ENCODE measurements at regions not wholly inside any gene's neighbourhood (a gene's known extent, or its start where the extent isn't known, plus 50 kb on each side); places are given as distances from the start of the nearest gene placed in this dataset.

DNA sequence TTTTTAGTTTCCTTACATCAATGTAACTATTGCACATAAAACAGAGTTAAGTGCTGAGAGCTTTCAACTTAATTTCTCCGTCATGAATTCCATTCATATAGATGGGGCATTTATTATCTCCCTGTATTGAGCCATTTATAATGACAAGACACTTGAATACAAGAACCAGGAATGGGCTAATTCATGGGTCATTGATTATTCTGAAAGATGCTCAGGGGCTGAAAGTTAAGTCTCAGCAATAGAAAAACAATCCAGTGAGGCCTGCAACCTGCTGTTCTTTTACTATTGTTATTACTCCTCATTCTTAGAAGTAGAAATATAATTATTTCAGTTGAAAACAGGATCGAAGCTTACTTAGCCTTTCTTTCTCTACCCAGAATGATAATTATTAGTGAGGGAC is 307.7 kb downstream of the MMUT start:
- Mint-ChIP-seq H3K4me3 (ENCODE audit: unreplicated experiment) (no peak overlapping the region), H3K27me3 (ENCODE audit: unreplicated experiment) (peaks cover 7% of the 10 kb centered on the region), H3K27ac (ENCODE audit: unreplicated experiment) (no peak overlapping the region), H3K9me3 (ENCODE audit: unreplicated experiment) (peaks cover 3% of the 10 kb centered on the region), H3K36me3 (ENCODE audit: unreplicated experiment) (no peaks in the 10 kb centered on the region), H3K4me1 (ENCODE audit: unreplicated experiment) (peaks cover 15% of the 10 kb centered on the region)
- no peak for TF ChIP-seq CTCF (IDR thresholded peaks at IDR 0.05)
- no peak for DNase-seq (ENCODE audit: extremely low spot score, unreplicated experiment)

DNA sequence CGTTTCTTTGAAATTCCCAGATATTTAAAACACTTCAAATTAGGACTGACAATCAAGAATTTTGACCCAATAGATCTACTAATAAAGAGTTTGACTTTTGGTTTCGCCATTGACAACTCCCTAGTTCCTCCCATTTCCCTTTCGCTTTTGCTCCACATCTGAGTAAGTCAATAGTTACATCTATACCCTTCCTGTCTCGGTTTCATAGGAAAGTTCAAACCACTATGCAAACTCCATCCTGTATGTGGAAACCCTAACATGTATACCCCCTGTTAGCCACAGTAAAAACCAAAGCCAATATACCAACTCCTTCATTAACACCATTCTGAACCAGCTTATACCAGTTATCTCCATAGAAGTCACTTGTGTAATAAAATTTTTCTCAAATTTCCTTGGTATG is 311.1 kb downstream of the MMUT start:
- peaks cover 15% of the 10 kb centered on the region for H3K4me1 Mint-ChIP-seq (ENCODE audit: unreplicated experiment)
- peak overlapping the region; percentile 45 for H3K27ac Mint-ChIP-seq (ENCODE audit: unreplicated experiment)
- H3K9me3 Mint-ChIP-seq (ENCODE audit: unreplicated experiment): peaks cover 20% of the 10 kb centered on the region
- peaks cover 22% of the 10 kb centered on the region for H3K27me3 Mint-ChIP-seq (ENCODE audit: unreplicated experiment)
- TF ChIP-seq CTCF (IDR thresholded peaks at IDR 0.05): no peak
- H3K36me3 Mint-ChIP-seq (ENCODE audit: unreplicated experiment): peaks cover 4% of the 10 kb centered on the region
- H3K4me3 Mint-ChIP-seq (ENCODE audit: unreplicated experiment): no peak overlapping the region
- DNase-seq (ENCODE audit: extremely low spot score, unreplicated experiment): no peak

DNA sequence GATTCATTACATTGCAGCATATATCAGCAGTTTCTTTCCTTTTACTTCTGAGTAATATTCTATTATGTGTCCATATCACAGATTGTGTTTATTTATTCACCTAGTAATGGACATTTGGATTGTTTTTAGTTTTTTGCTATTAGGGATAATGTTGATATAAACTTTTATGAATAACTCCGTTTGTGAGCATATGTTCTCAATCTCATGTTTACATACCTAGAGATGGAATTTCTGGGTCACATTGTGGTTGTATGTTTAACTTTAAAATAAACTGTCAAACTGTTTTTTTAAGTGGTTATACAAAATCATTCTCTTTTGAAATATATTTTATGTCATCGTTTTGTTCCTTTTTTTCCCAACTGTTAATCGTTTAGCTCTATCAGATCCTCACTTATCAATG is 311.6 kb downstream of the MMUT start:
- Mint-ChIP-seq H3K27ac (ENCODE audit: unreplicated experiment) (peak overlapping the region; percentile 45), H3K9me3 (ENCODE audit: unreplicated experiment) (peaks cover 20% of the 10 kb centered on the region), H3K4me1 (ENCODE audit: unreplicated experiment) (peaks cover 15% of the 10 kb centered on the region), H3K27me3 (ENCODE audit: unreplicated experiment) (peaks cover 26% of the 10 kb centered on the region), H3K36me3 (ENCODE audit: unreplicated experiment) (peaks cover 4% of the 10 kb centered on the region), H3K4me3 (ENCODE audit: unreplicated experiment) (no peak overlapping the region)
- TF ChIP-seq CTCF (IDR thresholded peaks at IDR 0.05): no peak
- DNase-seq (ENCODE audit: extremely low spot score, unreplicated experiment): no peak

DNA sequence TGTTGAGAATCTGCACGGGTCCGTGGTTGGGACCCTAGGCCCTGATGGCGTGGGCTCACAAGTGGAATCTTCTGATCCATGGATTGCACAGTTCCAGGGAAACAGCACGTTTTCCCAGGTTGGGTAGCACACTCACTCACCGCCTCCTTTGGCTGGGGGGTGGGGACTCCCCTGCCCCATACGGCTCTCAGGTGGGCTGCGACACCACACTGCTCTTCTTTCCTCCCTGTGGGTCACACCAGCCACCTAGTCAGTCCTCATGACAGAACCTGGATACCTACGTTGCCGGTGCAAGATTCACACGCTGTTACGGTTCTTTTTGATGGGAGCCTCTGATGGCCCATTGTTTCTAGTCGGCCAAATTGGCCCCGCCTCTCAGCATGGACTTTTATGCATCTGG is 312.0 kb downstream of the MMUT start:
- peaks cover 21% of the 10 kb centered on the region for H3K9me3 Mint-ChIP-seq (ENCODE audit: unreplicated experiment)
- H3K27me3 Mint-ChIP-seq (ENCODE audit: unreplicated experiment): peaks cover 26% of the 10 kb centered on the region
- no peak for DNase-seq (ENCODE audit: extremely low spot score, unreplicated experiment)
- H3K4me1 Mint-ChIP-seq (ENCODE audit: unreplicated experiment): peaks cover 15% of the 10 kb centered on the region
- no peak for TF ChIP-seq CTCF (IDR thresholded peaks at IDR 0.05)
- no peak overlapping the region for H3K4me3 Mint-ChIP-seq (ENCODE audit: unreplicated experiment)
- H3K36me3 Mint-ChIP-seq (ENCODE audit: unreplicated experiment): peaks cover 4% of the 10 kb centered on the region
- H3K27ac Mint-ChIP-seq (ENCODE audit: unreplicated experiment): peak overlapping the region; percentile 37

DNA sequence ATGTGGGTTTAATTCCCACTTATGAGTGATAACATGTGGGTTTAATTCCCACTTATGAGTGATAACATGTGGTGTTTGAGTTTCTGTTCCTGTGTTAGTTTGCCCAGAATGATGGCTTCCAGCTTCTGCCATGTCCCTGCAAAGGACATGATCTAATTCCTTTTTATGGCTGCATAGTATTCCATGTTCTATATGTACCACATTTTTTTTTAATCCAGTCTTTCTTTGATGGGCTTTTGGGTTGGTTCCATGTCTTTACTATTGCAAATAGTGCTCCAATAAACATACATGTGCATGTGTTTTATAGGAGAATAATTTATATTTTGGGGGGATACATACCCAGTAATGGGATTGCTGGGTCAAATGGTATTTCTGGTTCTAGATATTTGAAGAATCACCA is 317.8 kb downstream of the MMUT start:
- DNase-seq (ENCODE audit: extremely low spot score, unreplicated experiment): no peak
- Mint-ChIP-seq H3K36me3 (ENCODE audit: unreplicated experiment) (peaks cover 4% of the 10 kb centered on the region), H3K27me3 (ENCODE audit: unreplicated experiment) (peaks cover 48% of the 10 kb centered on the region), H3K4me1 (ENCODE audit: unreplicated experiment) (no peaks in the 10 kb centered on the region), H3K4me3 (ENCODE audit: unreplicated experiment) (no peak overlapping the region), H3K27ac (ENCODE audit: unreplicated experiment) (no peak overlapping the region), H3K9me3 (ENCODE audit: unreplicated experiment) (peaks cover 21% of the 10 kb centered on the region)
- no peak for TF ChIP-seq CTCF (IDR thresholded peaks at IDR 0.05)
